GM12878 (cell line): ENCODE measurements at regions not wholly inside any gene's neighbourhood (a gene's known extent, or its start where the extent isn't known, plus 50 kb on each side); places are given as distances from the start of the nearest gene placed in this dataset.

Experiments
- ATAC-seq: fragments of 200-7000 bp; cut with Tn5 transposase; 3 replicates; pipeline ENCODE4 v1.9.1; 2020; ENCODE audit warnings: mild to moderate bottlenecking, moderate library complexity
- BruUV-seq: library from RNA; stranded (reverse); fragments of 400-500 nt; replicated peaks from 2 replicates; lab custom pipeline; 2021; lab: Mats Ljungman, UMichigan
- CTCF ChIA-PET: fragments of 300-600 bp; sonication (Branson Sonifier 250); formaldehyde crosslinking; extraction: SDS; loops from one replicate; lab custom pipeline; 2021; ENCODE audit warnings: inconsistent platforms; lab: Yijun Ruan, JAX
- POLR2A ChIA-PET: fragments of 350-600 bp; formaldehyde crosslinking; extraction: SDS; loops from one replicate; lab custom pipeline; 2021; ENCODE audit warnings: inconsistent platforms; lab: Charles Lee
- RAD21 ChIA-PET: fragments of 300-600 bp; sonication (Branson Sonifier 250); formaldehyde crosslinking; loops from one replicate; lab custom pipeline; 2023; ENCODE audit warnings: antibody characterized with exemption; ENCODE audit not compliant: unreplicated experiment; lab: Charles Lee
- SMC1A ChIA-PET: fragments of 300-600 bp; sonication (Branson Sonifier 250); formaldehyde crosslinking; loops from one replicate; lab custom pipeline; 2023; ENCODE audit not compliant: unreplicated experiment, uncharacterized antibody; lab: Charles Lee
- DNase-seq: peaks from one replicate; pipeline ENCODE4 v3.0.0-alpha.2; 2011; ENCODE audit warnings: low read depth, low spot score
- FAIRE-seq: peaks from 3 replicates; lab custom pipeline; 2011; peaks lifted over from hg19 to GRCh38; lab: Jason Lieb, UNC
- H2AFZ ChIP-seq: 2 replicates; pipeline ENCODE4 v1.6.0; 2011; ENCODE audit warnings: low read depth, low read length, control low read depth; ENCODE audit not compliant: control insufficient read depth
- H3K27ac ChIP-seq: 2 replicates; pipeline ENCODE4 v1.5.1; 2011; ENCODE audit warnings: control low read depth; ENCODE audit not compliant: control insufficient read depth, insufficient read depth
- H3K27me3 ChIP-seq, 2 experiments: replicated peaks in 1 of 2; 2 replicates each; pipeline versions ENCODE4 v1.6.0 to v1.6.1; 2011; ENCODE audit warnings: low read length in 1 of 2; ENCODE audit not compliant: control insufficient read depth in 2 of 2, insufficient read depth in 2 of 2
- H3K36me3 ChIP-seq, 2 experiments: 2 replicates each; pipeline ENCODE4 v1.5.1; 2011; ENCODE audit warnings: low read length in 1 of 2; ENCODE audit not compliant: control insufficient read depth in 2 of 2, insufficient read depth in 2 of 2
- H3K4me1 ChIP-seq: 2 replicates; pipeline ENCODE4 v1.6.1; 2011; ENCODE audit warnings: mild to moderate bottlenecking, low read length, moderate library complexity, mixed read lengths; ENCODE audit not compliant: control insufficient read depth, insufficient read depth
- H3K4me2 ChIP-seq: 2 replicates; pipeline ENCODE4 v1.6.0; 2011; ENCODE audit warnings: control low read depth; ENCODE audit not compliant: control insufficient read depth, insufficient read depth
- H3K4me3 ChIP-seq: fragments of 200-600 bp; sonication (generic); 2 replicates; pipeline ENCODE4 v1.5.1; 2016
- H3K79me2 ChIP-seq: 2 replicates; pipeline ENCODE4 v1.6.0; 2011; ENCODE audit warnings: low read length; ENCODE audit not compliant: control insufficient read depth, insufficient read depth
- H3K9ac ChIP-seq: 2 replicates; pipeline ENCODE4 v1.8.0; 2011; ENCODE audit warnings: low read length, control low read depth, mixed read lengths; ENCODE audit not compliant: control insufficient read depth, insufficient read depth
- H3K9me3 ChIP-seq: replicated peaks from 3 replicates; pipeline ENCODE4 v1.5.1; 2011; ENCODE audit warnings: mild to moderate bottlenecking, low read length; ENCODE audit not compliant: control insufficient read depth, insufficient read depth
- H4K20me1 ChIP-seq: 2 replicates; pipeline ENCODE4 v1.6.0; 2011; ENCODE audit not compliant: control insufficient read depth, insufficient read depth
- ATF7 ChIP-seq: fragments of 450-650 bp; IDR thresholded peaks from 2 replicates; pipeline ENCODE4 v1.6.1; 2016; ENCODE audit warnings: low read depth, mild to moderate bottlenecking
- CEBPZ ChIP-seq: fragments of 150-350 bp; IDR thresholded peaks from 2 replicates; pipeline ENCODE4 v1.6.1; 2016; ENCODE audit warnings: low read depth, low read length
- CTCF ChIP-seq, 3 experiments: IDR thresholded peaks in 2 of 3; conservative IDR thresholded peaks in 1 of 3; 2 replicates each; pipeline ENCODE4 v1.5.1; 2011; ENCODE audit warnings: low read depth in 3 of 3, low read length in 3 of 3, mild to moderate bottlenecking in 3 of 3, control low read depth in 2 of 3, moderate library complexity in 2 of 3, inconsistent platforms in 1 of 3, mixed read lengths in 1 of 3; ENCODE audit not compliant: control insufficient read depth in 2 of 3, insufficient read depth in 1 of 3; ENCODE audit errors: extremely low read depth in 1 of 3
- GATAD2B ChIP-seq: fragments of 450-650 bp; conservative IDR thresholded peaks from 2 replicates; pipeline ENCODE4 v1.6.1; 2017; ENCODE audit warnings: low read depth, mild to moderate bottlenecking, moderate library complexity
- HDGF ChIP-seq: fragments of 450-650 bp; IDR thresholded peaks from 2 replicates; pipeline ENCODE4 v1.6.1; 2016; ENCODE audit warnings: antibody characterized with exemption
- HSF1 ChIP-seq: fragments of 150-350 bp; IDR thresholded peaks from 2 replicates; pipeline ENCODE4 v1.6.1; 2014; ENCODE audit warnings: mild to moderate bottlenecking, low read depth, low read length
- JUND ChIP-seq: IDR thresholded peaks from 2 replicates; pipeline ENCODE4 v1.6.1; 2012; ENCODE audit warnings: low read depth, mild to moderate bottlenecking, low read length, improper control_type of control experiment, moderate library complexity
- NFYA ChIP-seq: IDR thresholded peaks from 2 replicates; pipeline ENCODE4 v1.6.1; 2011; ENCODE audit warnings: low read depth, mild to moderate bottlenecking, low read length, improper control_type of control experiment, borderline replicate concordance
- NR2C2 ChIP-seq: IDR thresholded peaks from 2 replicates; pipeline ENCODE4 v1.6.1; 2011; ENCODE audit warnings: borderline replicate concordance, low read depth; ENCODE audit not compliant: control insufficient read depth, insufficient read length
- NRF1 ChIP-seq: conservative IDR thresholded peaks from 2 replicates; pipeline ENCODE4 v1.6.1; 2011; ENCODE audit warnings: mild to moderate bottlenecking, low read depth, low read length, improper control_type of control experiment
- POLR2AphosphoS2 ChIP-seq: IDR thresholded peaks from 2 replicates; pipeline ENCODE4 v1.6.1; 2011; ENCODE audit warnings: low read depth, mild to moderate bottlenecking, low read length, improper control_type of control experiment, moderate library complexity
- SPI1 ChIP-seq: IDR thresholded peaks from 2 replicates; pipeline ENCODE4 v1.6.1; 2011; ENCODE audit warnings: low read depth, mild to moderate bottlenecking, low read length, moderate library complexity, borderline replicate concordance; ENCODE audit not compliant: insufficient read depth
- SRF ChIP-seq, 2 experiments: IDR thresholded peaks; 2 replicates each; pipeline ENCODE4 v1.6.1; 2011; ENCODE audit warnings: low read depth in 2 of 2, low read length in 2 of 2, mild to moderate bottlenecking in 1 of 2, moderate library complexity in 1 of 2
- TAF1 ChIP-seq: IDR thresholded peaks from 2 replicates; pipeline ENCODE4 v1.6.1; 2011; ENCODE audit warnings: mild to moderate bottlenecking, low read depth, low read length, borderline replicate concordance
- USF2 ChIP-seq: IDR thresholded peaks from 2 replicates; pipeline ENCODE4 v1.6.1; 2011; ENCODE audit warnings: low read depth, low read length, improper control_type of control experiment, borderline replicate concordance
- ZBED1 ChIP-seq: IDR thresholded peaks from 2 replicates; pipeline ENCODE4 v1.6.1; 2016; ENCODE audit warnings: borderline replicate concordance
- ZNF207 ChIP-seq: fragments of 450-650 bp; IDR thresholded peaks from 2 replicates; pipeline ENCODE4 v1.6.1; 2014; ENCODE audit warnings: antibody characterized with exemption, mild to moderate bottlenecking, borderline replicate concordance
- ZSCAN29 ChIP-seq: fragments of 450-650 bp; IDR thresholded peaks from 2 replicates; pipeline ENCODE4 v1.6.1; 2017; ENCODE audit warnings: mild to moderate bottlenecking, moderate library complexity
- WGBS: methylation state at CpG from one replicate; pipeline ENCODE4 v1.1.6; 2016; ENCODE audit warnings: low lambda C conversion rate; ENCODE audit not compliant: insufficient replicate concordance, insufficient coverage; ENCODE audit errors: missing lambda C conversion rate; 5-methylcytosine and 5-hydroxymethylcytosine counted together
- in situ Hi-C: fragments of 300-500 bp; cut with MboI; formaldehyde crosslinking; loops from 9 replicates; pipeline ENCODE4 v1.14.3; 2018; ENCODE audit warnings: mixed read lengths
- intact Hi-C: fragments of 100-400 bp; cut with micrococcal nuclease; formaldehyde crosslinking; loops from one replicate; pipeline ENCODE4 v1.14.2; 2022; ENCODE audit not compliant: unreplicated experiment

GRCh38 chr4:55707507-55707906 lies 71.4 kb upstream of the NMU start:
- BruUV-seq: no TSS peak
- H4K20me1 ChIP-seq: no peaks in the 10 kb centered on the region
- H3K4me2 ChIP-seq: no peak overlapping the region
- in situ Hi-C loops (no loop called here), intact Hi-C loops (no loop called here)
- no peaks in the 10 kb centered on the region for H3K79me2 ChIP-seq
- WGBS: 28% methylated on average over 5 of the region's 5 CpGs
- H3K4me1 ChIP-seq: no peaks in the 10 kb centered on the region
- H2AFZ ChIP-seq: no peak overlapping the region
- no peak overlapping the region for H3K4me3 ChIP-seq
- no peaks in the 10 kb centered on the region for H3K36me3 ChIP-seq
- H3K9ac ChIP-seq: no peak overlapping the region
- POLR2A ChIA-PET: interaction anchor here (0.6 kb wide), 1 partner anchor 1327 kb away, joined by 3 read pairs; no protein-coding TSS in a partner anchor
- no peak for DNase-seq
- H3K9me3 ChIP-seq: no peaks in the 10 kb centered on the region
- SMC1A ChIA-PET: no interaction called here
- CTCF ChIA-PET: interaction anchor here (1.1 kb wide), 1 partner anchor 51 kb away, joined by 3 read pairs; no protein-coding TSS in a partner anchor
- no peak overlapping the region for H3K27ac ChIP-seq
- RAD21 ChIA-PET: no interaction called here
- no peak for ATAC-seq
- no peaks in the 10 kb centered on the region for H3K27me3 ChIP-seq
- FAIRE-seq: no peak
- TF ChIP-seq CTCF (IDR thresholded peaks at IDR 0.05 in 2 of 3, conservative IDR thresholded peaks at IDR 0.05 in 1 of 3; ENCODE audit: control insufficient read depth in 2 of 3, extremely low read depth in 1 of 3, insufficient read depth in 1 of 3, low read depth in 3 of 3, low read length in 3 of 3) (no peak), CEBPZ (no peak), ZNF207 (no peak), ZSCAN29 (no peak), NFYA (no peak), USF2 (no peak), HDGF (no peak), POLR2AphosphoS2 (no peak), JUND (no peak), NRF1 (no peak), SRF (IDR thresholded peaks at IDR 0.05; ENCODE audit: low read depth in 2 of 2, low read length in 2 of 2) (no peak), HSF1 (no peak), NR2C2 (no peak), ATF7 (no peak), GATAD2B (no peak), TAF1 (no peak), SPI1 (no peak), ZBED1 (no peak)
